ENCODE measurements at regions not wholly inside any gene's neighbourhood (a gene's known extent, or its start where the extent isn't known, plus 50 kb on each side); places are given as distances from the start of the nearest gene placed in this dataset.

GRCh38 chr15:98501632-98502031, 146.7 kb upstream of the IGF1R start:
- no peak for DNase-seq
- Histone ChIP-seq H3K36me3 (ENCODE audit: insufficient read depth, low read length) (no peaks in the 10 kb centered on the region), H3K27me3 (ENCODE audit: insufficient read depth, low read length, poor library complexity, severe bottlenecking) (no peaks in the 10 kb centered on the region), H3K4me3 (ENCODE audit: low read length) (no peak overlapping the region), H3K4me1 (ENCODE audit: insufficient read depth, low read length) (no peaks in the 10 kb centered on the region), H3K27ac (ENCODE audit: low read depth, low read length) (no peak overlapping the region), H3K9me3 (ENCODE audit: low read length) (peaks cover 3% of the 10 kb centered on the region)
- H3K4me1 Mint-ChIP-seq: no peaks in the 10 kb centered on the region
- H3K9me3 Mint-ChIP-seq: peaks cover 5 to 14% (median 8%) of the 10 kb centered on the region in 5 donors
- H3K27me3 Mint-ChIP-seq: peaks cover 19 to 26% of the 10 kb centered on the region in 2 donors
- POLR2A ChIA-PET: no interaction called here
- CTCF ChIA-PET: no interaction called here
- no peak overlapping the region for H3K4me3 Mint-ChIP-seq
- H3K36me3 Mint-ChIP-seq: no peaks in the 10 kb centered on the region
- H3K27ac Mint-ChIP-seq: no peak overlapping the region

GRCh38 chr15:98503970-98504369, 144.4 kb upstream of the IGF1R start:
- H3K4me1 Mint-ChIP-seq: no peaks in the 10 kb centered on the region
- POLR2A ChIA-PET: no interaction called here
- peaks cover 19 to 26% of the 10 kb centered on the region in 2 donors for H3K27me3 Mint-ChIP-seq
- H3K4me1 ChIP-seq (ENCODE audit: insufficient read depth, low read length): no peaks in the 10 kb centered on the region
- no peak overlapping the region for H3K4me3 ChIP-seq (ENCODE audit: low read length)
- no peaks in the 10 kb centered on the region for H3K27me3 ChIP-seq (ENCODE audit: insufficient read depth, low read length, poor library complexity, severe bottlenecking)
- H3K36me3 ChIP-seq (ENCODE audit: insufficient read depth, low read length): no peaks in the 10 kb centered on the region
- peaks cover 2 to 8% (median 6%) of the 10 kb centered on the region in 5 donors for H3K9me3 Mint-ChIP-seq
- no peak overlapping the region for H3K4me3 Mint-ChIP-seq
- CTCF ChIA-PET: no interaction called here
- DNase-seq: no peak
- H3K27ac ChIP-seq (ENCODE audit: low read depth, low read length): no peak overlapping the region
- H3K36me3 Mint-ChIP-seq: no peaks in the 10 kb centered on the region
- peaks cover 3% of the 10 kb centered on the region for H3K9me3 ChIP-seq (ENCODE audit: low read length)
- H3K27ac Mint-ChIP-seq: no peak overlapping the region

- Mint-ChIP-seq H3K9me3 (peaks cover 0 to 5% (median 0%) of the 10 kb centered on the region in 5 donors), H3K27me3 (peaks cover 16 to 26% of the 10 kb centered on the region in 2 donors), H3K4me3 (no peak overlapping the region), H3K36me3 (no peaks in the 10 kb centered on the region), H3K27ac (no peak overlapping the region), H3K4me1 (no peaks in the 10 kb centered on the region)
- DNase-seq: no peak
- Histone ChIP-seq H3K36me3 (ENCODE audit: insufficient read depth, low read length) (no peaks in the 10 kb centered on the region), H3K27ac (ENCODE audit: low read depth, low read length) (no peak overlapping the region), H3K4me3 (ENCODE audit: low read length) (no peak overlapping the region), H3K27me3 (ENCODE audit: insufficient read depth, low read length, poor library complexity, severe bottlenecking) (no peaks in the 10 kb centered on the region), H3K9me3 (ENCODE audit: low read length) (peaks cover under 1% of the 10 kb centered on the region), H3K4me1 (ENCODE audit: insufficient read depth, low read length) (no peaks in the 10 kb centered on the region)
- ChIA-PET POLR2A (no interaction called here), CTCF (no interaction called here)
These were observed 143.3 kb upstream of the IGF1R start for GRCh38 chr15:98504998-98505397.

- Mint-ChIP-seq H3K9me3 (peaks cover 0 to 3% (median 0%) of the 10 kb centered on the region in 5 donors), H3K36me3 (no peaks in the 10 kb centered on the region), H3K4me1 (no peaks in the 10 kb centered on the region), H3K27ac (no peak overlapping the region), H3K27me3 (peaks cover 16 to 26% of the 10 kb centered on the region in 2 donors), H3K4me3 (no peak overlapping the region)
- POLR2A ChIA-PET: no interaction called here
- CTCF ChIA-PET: no interaction called here
- no peak for DNase-seq
- H3K27ac ChIP-seq (ENCODE audit: low read depth, low read length): no peak overlapping the region
- no peak overlapping the region for H3K4me3 ChIP-seq (ENCODE audit: low read length)
- no peaks in the 10 kb centered on the region for H3K27me3 ChIP-seq (ENCODE audit: insufficient read depth, low read length, poor library complexity, severe bottlenecking)
- no peaks in the 10 kb centered on the region for H3K9me3 ChIP-seq (ENCODE audit: low read length)
- no peaks in the 10 kb centered on the region for H3K4me1 ChIP-seq (ENCODE audit: insufficient read depth, low read length)
- H3K36me3 ChIP-seq (ENCODE audit: insufficient read depth, low read length): no peaks in the 10 kb centered on the region
These were observed 142.7 kb upstream of the IGF1R start for GRCh38 chr15:98505611-98506031.

- no peaks in the 10 kb centered on the region for H3K4me1 ChIP-seq (ENCODE audit: insufficient read depth, low read length)
- no peak overlapping the region for H3K27ac Mint-ChIP-seq
- no peak for DNase-seq
- H3K4me3 Mint-ChIP-seq: no peak overlapping the region
- no peaks in the 10 kb centered on the region for H3K36me3 ChIP-seq (ENCODE audit: insufficient read depth, low read length)
- no peak overlapping the region for H3K4me3 ChIP-seq (ENCODE audit: low read length)
- H3K9me3 Mint-ChIP-seq: peaks cover 0 to 3% (median 0%) of the 10 kb centered on the region in 5 donors
- H3K27me3 Mint-ChIP-seq: peaks cover 16 to 26% of the 10 kb centered on the region in 2 donors
- no peaks in the 10 kb centered on the region for H3K4me1 Mint-ChIP-seq
- no peak overlapping the region for H3K27ac ChIP-seq (ENCODE audit: low read depth, low read length)
- H3K9me3 ChIP-seq (ENCODE audit: low read length): no peaks in the 10 kb centered on the region
- CTCF ChIA-PET: no interaction called here
- no peaks in the 10 kb centered on the region for H3K27me3 ChIP-seq (ENCODE audit: insufficient read depth, low read length, poor library complexity, severe bottlenecking)
- no peaks in the 10 kb centered on the region for H3K36me3 Mint-ChIP-seq
- POLR2A ChIA-PET: no interaction called here
These were observed 142.2 kb upstream of the IGF1R start for GRCh38 chr15:98506172-98506571.

GRCh38 chr15:98506711-98507110, 141.6 kb upstream of the IGF1R start:
- Mint-ChIP-seq H3K4me3 (no peak overlapping the region), H3K27me3 (peaks cover 16 to 25% of the 10 kb centered on the region in 2 donors), H3K9me3 (peaks cover 0 to 3% (median 0%) of the 10 kb centered on the region in 5 donors), H3K27ac (no peak overlapping the region), H3K4me1 (no peaks in the 10 kb centered on the region), H3K36me3 (no peaks in the 10 kb centered on the region)
- DNase-seq: no peak
- Histone ChIP-seq H3K9me3 (ENCODE audit: low read length) (no peaks in the 10 kb centered on the region), H3K36me3 (ENCODE audit: insufficient read depth, low read length) (no peaks in the 10 kb centered on the region), H3K4me1 (ENCODE audit: insufficient read depth, low read length) (no peaks in the 10 kb centered on the region), H3K4me3 (ENCODE audit: low read length) (no peak overlapping the region), H3K27ac (ENCODE audit: low read depth, low read length) (no peak overlapping the region), H3K27me3 (ENCODE audit: insufficient read depth, low read length, poor library complexity, severe bottlenecking) (no peaks in the 10 kb centered on the region)
- CTCF ChIA-PET: no interaction called here
- POLR2A ChIA-PET: no interaction called here

- Histone ChIP-seq H3K27ac (ENCODE audit: low read depth, low read length) (no peak overlapping the region), H3K27me3 (ENCODE audit: insufficient read depth, low read length, poor library complexity, severe bottlenecking) (no peaks in the 10 kb centered on the region), H3K4me3 (ENCODE audit: low read length) (no peak overlapping the region), H3K9me3 (ENCODE audit: low read length) (no peaks in the 10 kb centered on the region), H3K36me3 (ENCODE audit: insufficient read depth, low read length) (no peaks in the 10 kb centered on the region), H3K4me1 (ENCODE audit: insufficient read depth, low read length) (no peaks in the 10 kb centered on the region)
- no peak for DNase-seq
- peaks cover 0 to 4% of the 10 kb centered on the region in 2 donors for H3K27me3 Mint-ChIP-seq
- no peak overlapping the region for H3K27ac Mint-ChIP-seq
- H3K36me3 Mint-ChIP-seq: no peaks in the 10 kb centered on the region
- ChIA-PET CTCF (no interaction called here), POLR2A (no interaction called here)
- H3K4me3 Mint-ChIP-seq: no peak overlapping the region
- no peaks in the 10 kb centered on the region for H3K9me3 Mint-ChIP-seq
- no peaks in the 10 kb centered on the region for H3K4me1 Mint-ChIP-seq
These were observed 134.8 kb upstream of the IGF1R start for GRCh38 chr15:98513428-98513986.

GRCh38 chr15:98514034-98514622, 134.2 kb upstream of the IGF1R start:
- no peaks in the 10 kb centered on the region for H3K36me3 Mint-ChIP-seq
- H3K4me1 Mint-ChIP-seq: peaks cover 0 to 3% (median 3%) of the 10 kb centered on the region in 3 donors
- no peaks in the 10 kb centered on the region for H3K9me3 Mint-ChIP-seq
- H3K27me3 Mint-ChIP-seq: peaks cover 2 to 4% of the 10 kb centered on the region in 2 donors
- H3K4me3 ChIP-seq (ENCODE audit: low read length): no peak overlapping the region
- H3K36me3 ChIP-seq (ENCODE audit: insufficient read depth, low read length): no peaks in the 10 kb centered on the region
- H3K27me3 ChIP-seq (ENCODE audit: insufficient read depth, low read length, poor library complexity, severe bottlenecking): no peaks in the 10 kb centered on the region
- CTCF ChIA-PET: no interaction called here
- H3K9me3 ChIP-seq (ENCODE audit: low read length): no peaks in the 10 kb centered on the region
- H3K4me3 Mint-ChIP-seq: no peak overlapping the region
- H3K27ac ChIP-seq (ENCODE audit: low read depth, low read length): no peak overlapping the region
- POLR2A ChIA-PET: no interaction called here
- no peak for DNase-seq
- H3K27ac Mint-ChIP-seq: no peak overlapping the region
- no peaks in the 10 kb centered on the region for H3K4me1 ChIP-seq (ENCODE audit: insufficient read depth, low read length)

Measured in CD8-positive, alpha-beta memory T cell (primary cell).